ENCODE measurements at regions not wholly inside any gene's neighbourhood (a gene's known extent, or its start where the extent isn't known, plus 50 kb on each side); places are given as distances from the start of the nearest gene placed in this dataset.

DNA sequence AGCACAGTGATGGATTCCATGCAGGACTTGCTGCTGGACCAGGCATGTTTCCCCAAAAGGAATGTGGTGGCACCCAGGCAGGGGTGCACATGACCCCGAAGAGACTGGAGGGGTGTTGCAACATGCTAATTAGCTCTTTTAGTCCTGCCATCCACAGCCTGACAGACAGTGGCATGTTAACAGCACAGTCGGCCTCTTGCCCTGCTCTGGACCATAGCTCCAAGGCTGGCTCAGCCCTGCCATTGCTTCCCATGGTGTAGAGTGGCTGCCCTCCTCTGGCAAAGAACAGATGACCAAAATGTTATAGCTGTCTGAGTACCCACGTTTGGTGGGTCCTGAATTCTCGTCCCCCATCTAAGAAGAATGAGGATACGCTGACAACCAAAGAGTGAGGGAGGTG lies 736.4 kb upstream of the PTPRD start:
- no peak overlapping the region for H3K4me3 ChIP-seq (ENCODE audit: low read length)
- TF ChIP-seq CTCF (conservative IDR thresholded peaks at IDR 0.05; ENCODE audit: low read depth, low read length) = no peak
- no peak for DNase-seq (ENCODE audit: low read depth)

DNA sequence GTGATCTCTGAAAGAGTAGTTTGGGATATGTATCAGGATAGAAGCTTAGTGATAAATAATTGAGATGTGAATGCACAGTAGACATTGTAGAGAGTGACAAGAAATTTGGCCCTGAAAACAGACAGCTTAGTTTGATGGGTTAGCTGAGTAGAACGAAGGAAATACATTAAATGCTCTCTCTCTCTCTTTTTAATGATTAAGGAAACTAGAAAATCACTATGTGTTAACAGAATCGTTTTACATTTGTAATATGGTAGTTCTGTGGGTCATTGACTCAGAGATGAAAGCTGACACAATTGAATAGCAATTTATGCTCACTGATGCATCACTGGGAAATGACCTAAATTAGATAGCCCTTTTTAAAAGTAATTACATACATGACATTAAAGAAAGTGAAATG lies 739.8 kb upstream of the PTPRD start:
- no peak for TF ChIP-seq CTCF (conservative IDR thresholded peaks at IDR 0.05; ENCODE audit: low read depth, low read length)
- no peak overlapping the region for H3K4me3 ChIP-seq (ENCODE audit: low read length)
- DNase-seq (ENCODE audit: low read depth) = no peak

DNA sequence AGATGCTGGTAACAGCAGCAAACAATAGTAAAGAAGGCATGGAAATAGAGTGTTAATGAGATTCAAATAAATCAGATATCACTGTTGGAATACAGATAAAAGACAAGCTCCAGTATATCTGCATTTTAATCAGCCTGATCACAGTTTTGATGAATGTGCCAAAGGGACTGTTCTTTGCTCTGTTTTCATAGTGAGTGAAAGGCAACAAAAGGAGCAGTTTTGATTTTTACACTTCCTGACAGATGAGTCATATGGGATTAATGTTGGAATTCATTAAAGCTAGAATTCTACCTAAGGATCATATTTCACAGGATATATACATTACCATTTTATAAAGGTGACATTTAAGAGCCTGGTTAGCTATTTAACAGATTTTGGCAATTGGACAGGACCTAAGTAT lies 743.3 kb upstream of the PTPRD start:
- no peak for TF ChIP-seq CTCF (conservative IDR thresholded peaks at IDR 0.05; ENCODE audit: low read depth, low read length)
- H3K4me3 ChIP-seq (ENCODE audit: low read length) = no peak overlapping the region
- DNase-seq (ENCODE audit: low read depth) = peak; percentile 80

DNA sequence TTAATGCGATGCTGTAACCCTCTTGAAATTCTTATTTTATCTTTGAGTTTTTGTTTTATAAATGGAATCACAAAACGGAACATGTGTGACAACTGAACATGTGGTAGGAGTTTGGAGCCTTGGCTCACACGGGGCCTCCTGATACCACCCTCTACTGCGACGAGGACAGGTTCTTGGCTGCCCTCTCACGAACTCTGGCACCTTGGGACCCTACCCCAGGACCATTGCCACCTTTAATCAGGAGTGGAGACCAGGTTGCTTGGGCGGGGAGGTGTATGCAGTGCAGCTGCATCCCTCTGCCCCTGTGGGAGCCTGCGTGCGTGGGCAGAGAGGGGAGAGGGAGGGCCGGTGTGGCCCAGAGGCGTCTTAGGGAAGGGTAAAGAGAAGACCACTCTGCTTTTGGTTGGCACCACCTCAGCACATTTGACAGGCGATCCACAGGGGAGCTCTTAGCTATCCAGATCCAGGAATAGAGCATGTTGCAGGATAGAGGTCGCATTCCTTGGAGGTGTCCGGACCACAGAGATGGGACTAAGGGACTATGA lies 753.9 kb upstream of the PTPRD start:
- no peak for TF ChIP-seq CTCF (conservative IDR thresholded peaks at IDR 0.05; ENCODE audit: low read depth, low read length)
- H3K4me3 ChIP-seq (ENCODE audit: low read length) = no peak overlapping the region
- DNase-seq (ENCODE audit: low read depth) = no peak

DNA sequence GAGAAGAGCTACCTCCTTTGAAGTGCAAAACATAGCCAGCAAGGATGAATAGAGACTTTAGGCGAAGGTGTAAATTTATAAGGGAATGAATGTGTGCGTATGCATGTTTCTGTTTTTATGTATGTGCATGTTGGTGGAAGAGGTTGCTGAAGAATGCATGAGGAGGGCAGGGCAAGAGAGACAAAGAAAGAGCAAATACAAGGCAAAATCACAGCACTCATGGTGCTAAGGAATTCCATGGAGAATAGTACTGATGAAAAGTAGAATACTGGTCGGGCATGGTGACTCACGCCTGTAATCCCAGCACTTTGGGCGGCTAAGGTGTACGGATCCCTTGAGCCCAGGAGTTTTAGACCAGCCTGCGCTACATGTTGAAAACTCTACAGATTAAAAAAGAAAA lies 762.1 kb upstream of the PTPRD start:
- H3K4me3 ChIP-seq (ENCODE audit: low read length) = no peak overlapping the region

GRCh38 chr9:11402621-11403020 lies 789.8 kb upstream of the PTPRD start:
- no peak for TF ChIP-seq CTCF (conservative IDR thresholded peaks at IDR 0.05; ENCODE audit: low read depth, low read length)
- no peak for DNase-seq (ENCODE audit: low read depth)
- H3K4me3 ChIP-seq (ENCODE audit: low read length) = no peak overlapping the region

More for the DNA sequence above, 762.1 kb upstream of the PTPRD start:
- no peak for DNase-seq (ENCODE audit: low read depth)
- no peak for TF ChIP-seq CTCF (conservative IDR thresholded peaks at IDR 0.05; ENCODE audit: low read depth, low read length)

- H3K4me3 ChIP-seq (ENCODE audit: low read length) = no peak overlapping the region
- DNase-seq (ENCODE audit: low read depth) = no peak
- TF ChIP-seq CTCF (conservative IDR thresholded peaks at IDR 0.05; ENCODE audit: low read depth, low read length) = no peak
These were observed 801.4 kb upstream of the PTPRD start for GRCh38 chr9:11414241-11414640.

All from retinal pigment epithelial cell (primary cell).